GM23338 (cell line): ENCODE measurements at regions not wholly inside any gene's neighbourhood (a gene's known extent, or its start where the extent isn't known, plus 50 kb on each side); places are given as distances from the start of the nearest gene placed in this dataset.

Source experiments
- ATAC-seq: fragments of 200-7000 bp; cut with Tn5 transposase; 3 replicates; pipeline ENCODE4 v1.9.1; 2020
- DNase-seq: peaks from one replicate; pipeline ENCODE4 v3.0.0-alpha.2; 2015; ENCODE audit warnings: low spot score
- H2AFZ ChIP-seq: fragments of 200-600 bp; sonication (generic); 2 replicates; pipeline ENCODE4 v1.8.0; 2016; ENCODE audit warnings: antibody characterized with exemption, mild to moderate bottlenecking, moderate library complexity
- H3F3A ChIP-seq: fragments of 200-600 bp; sonication (generic); replicated peaks from 2 replicates; pipeline ENCODE4 v1.8.0; 2017; ENCODE audit warnings: antibody characterized with exemption, mixed run types, low read depth
- H3K27ac ChIP-seq: fragments of 200-600 bp; sonication (generic); 2 replicates; pipeline ENCODE4 v1.6.1; 2016; ENCODE audit warnings: low read depth
- H3K27me3 ChIP-seq: fragments of 200-600 bp; sonication (generic); 2 replicates; pipeline ENCODE4 v1.8.0; 2016; ENCODE audit warnings: mild to moderate bottlenecking, mixed run types, moderate library complexity; ENCODE audit not compliant: insufficient read depth
- H3K36me3 ChIP-seq: fragments of 200-600 bp; sonication (generic); 2 replicates; pipeline ENCODE4 v1.8.0; 2016; ENCODE audit warnings: mild to moderate bottlenecking; ENCODE audit not compliant: insufficient read depth
- H3K4me1 ChIP-seq: fragments of 200-600 bp; sonication (generic); 2 replicates; pipeline ENCODE4 v1.8.0; 2016; ENCODE audit warnings: mild to moderate bottlenecking, moderate library complexity; ENCODE audit not compliant: insufficient read depth
- H3K4me2 ChIP-seq: fragments of 200-600 bp; sonication (generic); 2 replicates; pipeline ENCODE4 v1.7.1; 2017; ENCODE audit warnings: mixed run types
- H3K4me3 ChIP-seq: fragments of 200-600 bp; sonication (generic); 2 replicates; pipeline ENCODE4 v1.6.1; 2016; ENCODE audit warnings: mixed run types
- H3K79me2 ChIP-seq: fragments of 200-600 bp; sonication (generic); replicated peaks from 2 replicates; pipeline ENCODE4 v1.8.0; 2017; ENCODE audit warnings: mild to moderate bottlenecking; ENCODE audit not compliant: insufficient read depth
- H3K9me2 ChIP-seq: fragments of 200-600 bp; sonication (generic); 2 replicates; pipeline ENCODE4 v1.8.0; 2017; ENCODE audit not compliant: insufficient read depth
- H4K20me1 ChIP-seq: fragments of 200-600 bp; sonication (generic); replicated peaks from 2 replicates; pipeline ENCODE4 v1.8.0; 2017; ENCODE audit warnings: mild to moderate bottlenecking; ENCODE audit not compliant: insufficient read depth
- H3K27ac Mint-ChIP-seq: 2 replicates; pipeline ENCODE4 v1.8.0; 2020; ENCODE audit warnings: inconsistent platforms, mild to moderate bottlenecking, moderate library complexity, mixed read lengths
- H3K27me3 Mint-ChIP-seq: 3 replicates; pipeline ENCODE4 v1.8.0; 2022; ENCODE audit warnings: low read depth, mild to moderate bottlenecking, moderate library complexity, mixed read lengths, inconsistent platforms; ENCODE audit not compliant: insufficient read depth, poor library complexity
- H3K36me3 Mint-ChIP-seq: 3 replicates; pipeline ENCODE4 v1.8.0; 2021; ENCODE audit warnings: low read depth, mild to moderate bottlenecking, inconsistent platforms, moderate library complexity, mixed read lengths
- H3K4me1 Mint-ChIP-seq: 3 replicates; pipeline ENCODE4 v1.8.0; 2020; ENCODE audit warnings: mild to moderate bottlenecking, inconsistent platforms, mixed read lengths
- H3K4me3 Mint-ChIP-seq: 3 replicates; pipeline ENCODE4 v1.8.0; 2021; ENCODE audit warnings: moderate library complexity, mild to moderate bottlenecking, inconsistent platforms, mixed read lengths
- H3K9me3 Mint-ChIP-seq: 3 replicates; pipeline ENCODE4 v1.8.0; 2020; ENCODE audit warnings: moderate library complexity, mild to moderate bottlenecking, inconsistent platforms, mixed read lengths
- CREB1 ChIP-seq: fragments of 250-450 bp; sonication (Bioruptor Pico); IDR thresholded peaks from 2 replicates; pipeline ENCODE4 v1.5.0; 2020; ENCODE audit warnings: low read depth, mild to moderate bottlenecking, moderate library complexity
- ETS1 ChIP-seq: IDR thresholded peaks from 2 replicates; pipeline ENCODE4 v1.6.1; 2016; ENCODE audit warnings: antibody characterized with exemption
- EZH2 ChIP-seq: fragments of 200-600 bp; sonication (generic); IDR thresholded peaks from one replicate; pipeline ENCODE4 v1.8.0; 2017; ENCODE audit warnings: antibody characterized with exemption, mild to moderate bottlenecking, low read depth; ENCODE audit not compliant: unreplicated experiment
- NANOG ChIP-seq: IDR thresholded peaks from 2 replicates; pipeline ENCODE4 v1.6.1; 2016; ENCODE audit warnings: antibody characterized with exemption, borderline replicate concordance
- POLR2AphosphoS5 ChIP-seq: IDR thresholded peaks from 2 replicates; pipeline ENCODE4 v1.6.1; 2016; ENCODE audit warnings: antibody characterized with exemption, low read depth
- STAT1 ChIP-seq: IDR thresholded peaks from one replicate; pipeline ENCODE4 v1.6.1; 2016; ENCODE audit warnings: antibody characterized with exemption; ENCODE audit not compliant: unreplicated experiment
- ZNF114 ChIP-seq: fragments of 250-450 bp; sonication (Bioruptor Pico); IDR thresholded peaks from 2 replicates; pipeline ENCODE4 v1.5.0; 2020; ENCODE audit warnings: mild to moderate bottlenecking, moderate library complexity
- ZNF331 ChIP-seq: fragments of 250-450 bp; sonication (Bioruptor Pico); IDR thresholded peaks from 2 replicates; pipeline ENCODE4 v1.5.0; 2020; ENCODE audit warnings: low read depth, mild to moderate bottlenecking, moderate library complexity
- ZNF462 ChIP-seq: fragments of 250-450 bp; sonication (Bioruptor Pico); IDR thresholded peaks from 2 replicates; pipeline ENCODE4 v1.5.0; 2020; ENCODE audit warnings: mild to moderate bottlenecking, moderate library complexity

GRCh38 chr11:134742956-134743819 is 331.1 kb upstream of the B3GAT1 start:
- H3K27me3 Mint-ChIP-seq, result peaks cover 6% of the 10 kb centered on the region
- Histone ChIP-seq H3K9me2 (peaks cover 10% of the 10 kb centered on the region), H3K36me3 (no peaks in the 10 kb centered on the region; the same call in 1 of the 2 replicates), H3K4me2 (no peak overlapping the region), H3K79me2 (no peaks in the 10 kb centered on the region), H3K4me1 (no peaks in the 10 kb centered on the region; the same call in 1 of the 2 replicates), H3K27ac (no peak overlapping the region), H4K20me1 (no peaks in the 10 kb centered on the region), H3K4me3 (no peak overlapping the region), H3F3A (no peaks in the 10 kb centered on the region), H3K27me3 (no peaks in the 10 kb centered on the region), H2AFZ (no peak overlapping the region)
- H3K4me3 Mint-ChIP-seq, result no peak overlapping the region
- H3K9me3 Mint-ChIP-seq, result peaks cover 19% of the 10 kb centered on the region
- peaks cover 20% of the 10 kb centered on the region; the same call in 2 of the 3 replicates for H3K36me3 Mint-ChIP-seq
- ATAC-seq (no peak), DNase-seq (no peak)
- H3K4me1 Mint-ChIP-seq, result peaks cover 3% of the 10 kb centered on the region; the same call in 1 of the 3 replicates
- TF ChIP-seq CREB1 (CRISPR knock-in tag) (no peak), EZH2 (no peak), STAT1 (no peak), ETS1 (no peak), ZNF331 (CRISPR knock-in tag) (no peak), POLR2AphosphoS5 (no peak), ZNF462 (CRISPR knock-in tag) (no peak), ZNF114 (CRISPR knock-in tag) (no peak), NANOG (no peak)
- no peak overlapping the region for H3K27ac Mint-ChIP-seq
